ENCODE measurements at regions not wholly inside any gene's neighbourhood (a gene's known extent, or its start where the extent isn't known, plus 50 kb on each side); places are given as distances from the start of the nearest gene placed in this dataset.

GRCh38 chr4:66331761-66332160 lies 661.5 kb upstream of the EPHA5 start:
- TF ChIP-seq, protein P1, sequence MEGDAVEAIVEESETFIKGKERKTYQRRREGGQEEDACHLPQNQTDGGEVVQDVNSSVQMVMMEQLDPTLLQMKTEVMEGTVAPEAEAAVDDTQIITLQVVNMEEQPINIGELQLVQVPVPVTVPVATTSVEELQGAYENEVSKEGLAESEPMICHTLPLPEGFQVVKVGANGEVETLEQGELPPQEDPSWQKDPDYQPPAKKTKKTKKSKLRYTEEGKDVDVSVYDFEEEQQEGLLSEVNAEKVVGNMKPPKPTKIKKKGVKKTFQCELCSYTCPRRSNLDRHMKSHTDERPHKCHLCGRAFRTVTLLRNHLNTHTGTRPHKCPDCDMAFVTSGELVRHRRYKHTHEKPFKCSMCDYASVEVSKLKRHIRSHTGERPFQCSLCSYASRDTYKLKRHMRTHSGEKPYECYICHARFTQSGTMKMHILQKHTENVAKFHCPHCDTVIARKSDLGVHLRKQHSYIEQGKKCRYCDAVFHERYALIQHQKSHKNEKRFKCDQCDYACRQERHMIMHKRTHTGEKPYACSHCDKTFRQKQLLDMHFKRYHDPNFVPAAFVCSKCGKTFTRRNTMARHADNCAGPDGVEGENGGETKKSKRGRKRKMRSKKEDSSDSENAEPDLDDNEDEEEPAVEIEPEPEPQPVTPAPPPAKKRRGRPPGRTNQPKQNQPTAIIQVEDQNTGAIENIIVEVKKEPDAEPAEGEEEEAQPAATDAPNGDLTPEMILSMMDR (IDR thresholded peaks at IDR 0.05): no peak
- TF ChIP-seq POLR2A (IDR thresholded peaks at IDR 0.05; ENCODE audit: low read depth): no peak
- no peak for TF ChIP-seq POLR2AphosphoS5 (IDR thresholded peaks at IDR 0.05)
- TF ChIP-seq EP300 (IDR thresholded peaks at IDR 0.05): no peak

Measured in esophagus muscularis mucosa (tissue), 4 donors.